SKM-1 treated with dmso at 0.1 percent for 144 hours (cell line): ENCODE measurements at regions not wholly inside any gene's neighbourhood (a gene's known extent, or its start where the extent isn't known, plus 50 kb on each side); places are given as distances from the start of the nearest gene placed in this dataset.
A peak's percentile ranks its signal among the peaks of the same experiment; 100 is the strongest.

Experiments used
- DNase-seq: peaks from one replicate; lab custom pipeline; 2025; ENCODE audit not compliant: unreplicated experiment; lab: John Stamatoyannopoulos, UW

GRCh38 chr3:181173227-181173626 is 183.7 kb upstream of the DNAJC19 start:
- DNase-seq = no peak

- DNase-seq = peak; percentile 12
These were observed 145.3 kb upstream of the DNAJC19 start for GRCh38 chr3:181134873-181135272.

- no peak for DNase-seq
These were observed 144.3 kb upstream of the DNAJC19 start for GRCh38 chr3:181133832-181134231.

GRCh38 chr3:181105646-181106045 is 116.1 kb upstream of the DNAJC19 start:
- DNase-seq = no peak

- DNase-seq = peak; percentile 4
These were observed 114.1 kb upstream of the DNAJC19 start for GRCh38 chr3:181103605-181104004.

- DNase-seq = no peak
These were observed 96.5 kb upstream of the DNAJC19 start for GRCh38 chr3:181086011-181086410.

- no peak for DNase-seq
These were observed 92.4 kb upstream of the DNAJC19 start for GRCh38 chr3:181081930-181082329.

- no peak for DNase-seq
These were observed 87.0 kb upstream of the DNAJC19 start for GRCh38 chr3:181076558-181076957.

GRCh38 chr3:181075098-181075497 is 85.6 kb upstream of the DNAJC19 start:
- DNase-seq = no peak

- no peak for DNase-seq
These were observed 76.9 kb upstream of the DNAJC19 start for GRCh38 chr3:181066143-181067087.

GRCh38 chr3:181056136-181056732 is 66.7 kb upstream of the DNAJC19 start:
- no peak for DNase-seq

GRCh38 chr3:181054538-181054937 is 65.0 kb upstream of the DNAJC19 start:
- no peak for DNase-seq

GRCh38 chr3:181052256-181052655 is 62.7 kb upstream of the DNAJC19 start:
- no peak for DNase-seq

- DNase-seq = no peak
These were observed 61.2 kb upstream of the DNAJC19 start for GRCh38 chr3:181050738-181051137.

- DNase-seq = no peak
These were observed 50.5 kb upstream of the DNAJC19 start for GRCh38 chr3:181040030-181040429.
